Fibroblast of pulmonary artery (primary cell): ENCODE measurements at regions not wholly inside any gene's neighbourhood (a gene's known extent, or its start where the extent isn't known, plus 50 kb on each side); places are given as distances from the start of the nearest gene placed in this dataset.

ENCODE experiments used
- DNase-seq: peaks from one replicate; pipeline ENCODE4 v3.0.0-alpha.2; 2010; ENCODE audit warnings: low read depth
- H3K4me3 ChIP-seq: replicated peaks from 2 replicates; pipeline ENCODE4 v1.5.1; 2011; ENCODE audit warnings: low read depth, mild to moderate bottlenecking, control low read depth, low read length, moderate library complexity
- TF ChIP-seq, protein P1 (sequence below): IDR thresholded peaks from 2 replicates; pipeline ENCODE4 v1.5.1; 2011; ENCODE audit warnings: mild to moderate bottlenecking, control low read depth, low read length, inconsistent platforms; ENCODE audit errors: missing control alignments

DNA sequence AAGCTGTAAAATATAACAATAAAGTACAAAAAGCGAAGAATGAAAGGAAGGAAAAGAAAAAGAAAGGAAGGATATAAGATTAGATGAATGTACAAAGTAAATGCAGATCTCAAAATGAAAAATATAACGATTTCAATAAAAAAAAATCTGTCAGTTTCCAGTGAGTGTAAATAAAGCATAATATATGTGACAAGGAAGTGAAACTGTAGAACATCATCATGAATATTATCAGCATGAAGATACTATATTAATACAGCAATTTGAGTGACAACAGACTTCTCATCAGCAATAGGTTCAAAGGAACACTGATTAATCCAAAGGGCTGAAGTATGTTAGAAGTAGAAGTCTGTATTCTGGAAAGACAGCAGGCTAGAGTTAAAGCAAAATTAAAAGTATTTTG, 659.5 kb upstream of the MBL2 start:
- no peak overlapping the region for H3K4me3 ChIP-seq
- TF ChIP-seq, protein P1, sequence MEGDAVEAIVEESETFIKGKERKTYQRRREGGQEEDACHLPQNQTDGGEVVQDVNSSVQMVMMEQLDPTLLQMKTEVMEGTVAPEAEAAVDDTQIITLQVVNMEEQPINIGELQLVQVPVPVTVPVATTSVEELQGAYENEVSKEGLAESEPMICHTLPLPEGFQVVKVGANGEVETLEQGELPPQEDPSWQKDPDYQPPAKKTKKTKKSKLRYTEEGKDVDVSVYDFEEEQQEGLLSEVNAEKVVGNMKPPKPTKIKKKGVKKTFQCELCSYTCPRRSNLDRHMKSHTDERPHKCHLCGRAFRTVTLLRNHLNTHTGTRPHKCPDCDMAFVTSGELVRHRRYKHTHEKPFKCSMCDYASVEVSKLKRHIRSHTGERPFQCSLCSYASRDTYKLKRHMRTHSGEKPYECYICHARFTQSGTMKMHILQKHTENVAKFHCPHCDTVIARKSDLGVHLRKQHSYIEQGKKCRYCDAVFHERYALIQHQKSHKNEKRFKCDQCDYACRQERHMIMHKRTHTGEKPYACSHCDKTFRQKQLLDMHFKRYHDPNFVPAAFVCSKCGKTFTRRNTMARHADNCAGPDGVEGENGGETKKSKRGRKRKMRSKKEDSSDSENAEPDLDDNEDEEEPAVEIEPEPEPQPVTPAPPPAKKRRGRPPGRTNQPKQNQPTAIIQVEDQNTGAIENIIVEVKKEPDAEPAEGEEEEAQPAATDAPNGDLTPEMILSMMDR = no peak
- no peak for DNase-seq

DNA sequence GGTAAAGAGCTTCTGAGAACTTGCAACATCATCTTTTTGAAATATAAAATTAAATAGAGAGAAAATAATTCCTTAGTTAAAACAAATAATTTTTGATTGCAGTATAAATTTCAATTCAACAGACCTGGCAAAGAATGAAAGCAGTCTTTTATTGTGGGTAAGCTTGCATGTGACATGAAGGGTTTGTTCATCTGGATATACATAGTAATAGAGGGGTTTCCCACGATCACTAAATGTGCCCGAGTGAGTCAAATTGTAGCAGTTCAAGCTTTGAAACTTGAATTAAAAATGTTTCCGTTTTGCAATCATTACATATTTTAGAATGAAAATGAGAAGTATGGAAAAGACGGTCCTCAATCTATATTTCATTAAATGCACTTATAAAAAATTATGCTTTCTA, 658.4 kb upstream of the MBL2 start:
- H3K4me3 ChIP-seq = no peak overlapping the region
- DNase-seq = no peak
- TF ChIP-seq, protein P1 = no peak

DNA sequence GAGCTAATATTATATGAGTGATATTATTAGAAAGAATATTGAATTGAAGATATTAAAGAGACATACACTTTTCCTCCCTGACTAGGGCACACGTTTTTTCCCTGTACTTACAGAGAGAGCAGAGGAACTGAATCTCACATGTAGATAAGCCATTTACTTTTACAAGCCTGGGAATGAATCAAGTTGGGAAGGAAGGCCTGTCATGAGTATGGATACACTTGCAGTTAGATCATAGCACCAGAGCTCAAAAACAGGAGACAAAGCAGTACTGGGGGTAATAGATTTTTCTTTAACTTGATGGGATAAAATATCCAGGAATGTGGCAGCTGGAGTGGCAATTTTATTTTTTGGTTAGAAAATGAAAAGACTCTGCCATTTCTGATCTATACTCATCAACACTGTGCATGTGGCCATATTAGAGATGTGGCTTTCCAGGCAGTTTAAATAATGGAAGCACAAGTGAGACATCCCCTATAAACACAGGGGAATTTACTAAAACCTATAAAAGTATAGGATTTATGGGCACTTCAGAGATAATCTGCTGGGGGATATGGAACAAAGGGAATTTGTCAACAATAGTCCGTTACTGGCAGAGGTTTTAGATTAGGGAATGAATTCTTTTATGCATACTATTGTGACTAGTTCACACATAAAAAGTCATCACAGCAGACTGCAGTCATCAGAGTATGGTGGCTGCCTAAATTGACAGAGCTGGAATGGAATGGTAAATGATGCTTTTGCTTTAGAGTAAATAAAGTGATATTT, 657.7 kb upstream of the MBL2 start:
- DNase-seq = no peak
- TF ChIP-seq, protein P1 = no peak

DNA sequence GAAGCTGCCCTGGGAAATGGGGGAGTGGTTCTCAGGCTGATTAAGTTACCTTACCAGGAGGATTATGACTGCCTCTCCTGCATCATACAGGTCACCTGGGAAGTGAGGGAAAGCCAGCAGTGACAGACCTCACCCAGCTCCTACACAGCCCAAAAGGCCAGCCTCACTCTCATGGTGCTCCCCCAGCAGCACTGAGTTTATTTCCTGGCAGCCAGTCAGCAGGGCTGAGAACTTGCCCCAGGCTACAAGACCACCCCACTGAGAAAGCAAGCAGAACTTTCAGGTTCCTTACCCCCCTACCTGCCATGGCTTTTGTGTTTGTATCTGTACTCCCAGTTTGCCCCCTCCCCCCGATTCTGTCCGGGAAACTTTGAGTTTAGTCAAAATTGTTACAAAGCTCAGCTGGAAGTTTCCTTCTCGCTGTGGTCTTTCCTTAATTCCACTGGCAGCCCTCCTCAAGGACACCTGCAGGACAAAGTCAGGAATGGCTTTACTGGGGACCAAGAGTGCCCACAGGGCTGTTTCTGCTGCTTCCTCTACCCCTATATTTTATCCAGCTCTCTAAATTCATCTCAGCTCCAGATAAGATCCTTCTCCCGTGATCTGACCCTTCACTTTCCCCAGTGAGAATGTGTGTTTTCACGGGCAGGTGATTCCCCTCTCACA, 649.8 kb upstream of the MBL2 start:
- no peak for DNase-seq
- no peak overlapping the region for H3K4me3 ChIP-seq
- TF ChIP-seq, protein P1 = no peak

More for the DNA sequence above, 657.7 kb upstream of the MBL2 start:
- H3K4me3 ChIP-seq = no peak overlapping the region

DNA sequence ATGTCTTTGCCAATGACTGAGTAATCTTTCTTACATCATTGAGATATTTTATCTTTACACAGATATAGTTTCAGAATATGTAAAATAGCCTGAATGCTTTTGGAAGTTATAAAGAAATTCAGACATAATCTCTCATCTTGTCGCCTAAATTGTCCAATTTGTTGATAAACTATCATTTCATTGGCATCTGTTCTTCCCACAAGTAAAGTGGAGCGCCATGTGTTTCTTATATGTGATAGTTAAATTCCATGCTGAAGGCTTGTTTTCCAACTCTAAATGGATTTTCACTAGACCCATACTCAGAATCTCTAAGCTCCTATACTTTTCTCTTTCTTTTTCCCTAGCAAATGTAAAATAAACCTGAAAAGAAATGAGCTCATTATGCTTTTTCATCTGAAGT, 640.1 kb upstream of the MBL2 start:
- TF ChIP-seq, protein P1 = no peak
- DNase-seq = no peak
- no peak overlapping the region for H3K4me3 ChIP-seq

DNA sequence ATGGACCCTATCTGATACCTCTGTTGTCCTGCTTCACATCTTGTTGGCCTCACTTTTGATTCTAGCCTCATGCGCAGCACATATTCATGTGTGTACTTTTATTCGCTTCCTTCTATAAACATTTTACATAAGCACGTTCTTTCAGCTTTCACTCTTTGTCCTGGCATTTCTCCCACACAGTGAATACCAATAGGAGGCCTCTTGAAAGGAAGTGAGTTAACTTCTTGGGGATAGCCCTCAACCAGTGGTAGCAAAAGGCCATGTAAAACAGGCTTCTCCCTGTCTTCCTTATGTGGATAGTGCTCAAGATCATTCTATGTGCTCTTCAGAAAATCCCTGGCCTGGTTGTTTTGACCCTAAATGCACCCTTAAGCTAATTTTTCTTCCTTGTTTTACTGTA, 633.9 kb upstream of the MBL2 start:
- no peak for DNase-seq
- H3K4me3 ChIP-seq = no peak overlapping the region
- TF ChIP-seq, protein P1 = no peak
